HepG2 (cell line): ENCODE measurements at regions not wholly inside any gene's neighbourhood (a gene's known extent, or its start where the extent isn't known, plus 50 kb on each side); places are given as distances from the start of the nearest gene placed in this dataset.

Source experiments
- AGO1 ChIP-seq: fragments of 200-400 bp; formaldehyde crosslinking; IDR thresholded peaks from 2 replicates; pipeline ENCODE4 v1.6.1; 2017; ENCODE audit warnings: mild to moderate bottlenecking, low read depth, low read length, moderate library complexity; ENCODE audit not compliant: poor library complexity, severe bottlenecking
- HDAC1 ChIP-seq: sonication (generic); formaldehyde crosslinking; IDR thresholded peaks from 2 replicates; pipeline ENCODE4 v1.5.1; 2020; ENCODE audit warnings: mild to moderate bottlenecking, missing genetic modification reagents
- HNRNPL ChIP-seq: fragments of 200-400 bp; formaldehyde crosslinking; IDR thresholded peaks from 2 replicates; pipeline ENCODE4 v1.6.1; 2017; ENCODE audit warnings: mild to moderate bottlenecking, low read depth, low read length
- HNRNPLL ChIP-seq: fragments of 200-400 bp; formaldehyde crosslinking; IDR thresholded peaks from 2 replicates; pipeline ENCODE4 v1.6.1; 2017; ENCODE audit warnings: mild to moderate bottlenecking, low read depth, low read length; ENCODE audit not compliant: poor library complexity, severe bottlenecking
- MAZ ChIP-seq, 2 experiments: sonication (generic) in 1 of 2; formaldehyde crosslinking in 1 of 2; IDR thresholded peaks; 2 replicates each; pipeline versions ENCODE4 v1.5.0 to v1.6.1; 2012 to 2020; ENCODE audit warnings: low read depth in 2 of 2, mild to moderate bottlenecking in 2 of 2, borderline replicate concordance in 1 of 2, improper control_type of control experiment in 1 of 2, low read length in 1 of 2, missing genetic modification reagents in 1 of 2, moderate library complexity in 1 of 2
- MTA1 ChIP-seq: sonication (generic); formaldehyde crosslinking; IDR thresholded peaks from 2 replicates; pipeline ENCODE4 v1.4.0; 2020; ENCODE audit warnings: missing genetic modification reagents, mild to moderate bottlenecking, borderline replicate concordance
- NR2F1 ChIP-seq, 2 experiments: fragments of 450-650 bp in 1 of 2; formaldehyde crosslinking in 1 of 2; IDR thresholded peaks; 2 replicates each; pipeline versions ENCODE4 v1.5.0 to v1.6.1; 2016 to 2020; ENCODE audit warnings: mild to moderate bottlenecking in 1 of 2, missing compliant biosample characterization in 1 of 2, missing genetic modification reagents in 1 of 2, moderate library complexity in 1 of 2
- ZMYM4 ChIP-seq: sonication (generic); formaldehyde crosslinking; IDR thresholded peaks from 2 replicates; pipeline ENCODE4 v1.8.1; 2023; ENCODE audit warnings: mild to moderate bottlenecking, missing genetic modification reagents
- ZNF318 ChIP-seq: sonication (generic); formaldehyde crosslinking; IDR thresholded peaks from 2 replicates; pipeline ENCODE4 v1.4.0; 2020; ENCODE audit warnings: mild to moderate bottlenecking, missing genetic modification reagents
- ZNF350 ChIP-seq: sonication (generic); formaldehyde crosslinking; IDR thresholded peaks from 2 replicates; pipeline ENCODE4 v1.4.0; 2020; ENCODE audit warnings: mild to moderate bottlenecking, low read depth, missing genetic modification reagents, borderline replicate concordance
- ZNF432 ChIP-seq: sonication (generic); formaldehyde crosslinking; IDR thresholded peaks from 2 replicates; pipeline ENCODE4 v1.5.0; 2020; ENCODE audit warnings: missing genetic modification reagents, mild to moderate bottlenecking, borderline replicate concordance
- ZNF746 ChIP-seq: sonication (generic); formaldehyde crosslinking; IDR thresholded peaks from 2 replicates; pipeline ENCODE4 v1.8.0; 2022; ENCODE audit warnings: mild to moderate bottlenecking, missing genetic modification reagents
- ZNF879 ChIP-seq: sonication (generic); formaldehyde crosslinking; IDR thresholded peaks from 2 replicates; pipeline ENCODE4 v1.8.1; 2023; ENCODE audit warnings: missing genetic modification reagents
- ZSCAN31 ChIP-seq: sonication (generic); formaldehyde crosslinking; IDR thresholded peaks from 2 replicates; pipeline ENCODE4 v1.5.0; 2020; ENCODE audit warnings: low read depth, mild to moderate bottlenecking, missing genetic modification reagents
- TF ChIP-seq, protein P1 (sequence below): fragments of 450-650 bp; IDR thresholded peaks from 2 replicates; pipeline ENCODE4 v1.6.1; 2017; ENCODE audit warnings: mild to moderate bottlenecking

DNA sequence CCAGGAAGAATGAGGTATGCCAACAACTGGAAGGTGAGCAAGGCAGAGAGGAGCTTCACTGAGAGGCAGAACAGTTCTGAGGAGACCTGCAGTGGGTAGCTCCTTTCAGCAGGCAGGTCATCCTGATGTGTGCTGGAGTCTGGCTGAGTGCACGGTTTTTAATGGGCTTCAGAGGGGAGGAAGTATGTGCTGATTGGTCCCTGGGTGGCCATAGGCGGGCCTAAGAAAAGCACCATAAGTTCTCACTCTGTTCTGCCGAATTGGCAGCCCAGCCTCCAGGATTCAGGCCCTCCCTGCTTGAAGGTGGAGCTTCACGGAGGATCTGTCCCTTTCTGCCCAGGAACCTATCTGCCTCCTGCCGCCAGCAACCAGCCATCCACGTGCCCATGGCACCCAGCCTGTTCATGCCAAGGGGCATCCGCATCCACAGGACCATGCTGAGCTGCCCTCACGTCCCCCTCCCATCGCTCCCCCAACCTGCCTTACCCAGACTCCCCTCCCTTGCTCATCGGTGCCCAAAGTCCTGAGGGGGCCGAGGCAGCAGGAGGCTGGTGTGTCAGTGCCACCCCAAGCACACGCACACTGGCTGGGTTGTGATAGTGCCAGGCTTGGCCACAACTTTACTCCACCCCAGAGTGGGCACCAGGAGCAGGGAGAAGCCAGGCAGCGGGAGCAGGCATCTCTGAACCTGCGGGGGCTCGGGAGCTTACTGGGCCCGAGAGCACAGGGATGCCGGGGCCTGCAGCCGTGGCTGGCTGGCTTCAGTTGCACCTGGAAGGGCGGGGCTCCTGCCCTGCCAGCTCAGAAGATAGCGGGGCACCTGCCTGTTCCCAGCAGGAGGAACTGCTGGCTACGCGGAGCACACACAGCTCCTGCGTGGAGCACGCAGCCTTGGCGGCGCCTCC lies 608.4 kb upstream of the FOXG1 start (continued):
- no peak for TF ChIP-seq ZNF318 (CRISPR knock-in tag)
- no peak for TF ChIP-seq ZNF350 (CRISPR knock-in tag)
- TF ChIP-seq, protein P1, sequence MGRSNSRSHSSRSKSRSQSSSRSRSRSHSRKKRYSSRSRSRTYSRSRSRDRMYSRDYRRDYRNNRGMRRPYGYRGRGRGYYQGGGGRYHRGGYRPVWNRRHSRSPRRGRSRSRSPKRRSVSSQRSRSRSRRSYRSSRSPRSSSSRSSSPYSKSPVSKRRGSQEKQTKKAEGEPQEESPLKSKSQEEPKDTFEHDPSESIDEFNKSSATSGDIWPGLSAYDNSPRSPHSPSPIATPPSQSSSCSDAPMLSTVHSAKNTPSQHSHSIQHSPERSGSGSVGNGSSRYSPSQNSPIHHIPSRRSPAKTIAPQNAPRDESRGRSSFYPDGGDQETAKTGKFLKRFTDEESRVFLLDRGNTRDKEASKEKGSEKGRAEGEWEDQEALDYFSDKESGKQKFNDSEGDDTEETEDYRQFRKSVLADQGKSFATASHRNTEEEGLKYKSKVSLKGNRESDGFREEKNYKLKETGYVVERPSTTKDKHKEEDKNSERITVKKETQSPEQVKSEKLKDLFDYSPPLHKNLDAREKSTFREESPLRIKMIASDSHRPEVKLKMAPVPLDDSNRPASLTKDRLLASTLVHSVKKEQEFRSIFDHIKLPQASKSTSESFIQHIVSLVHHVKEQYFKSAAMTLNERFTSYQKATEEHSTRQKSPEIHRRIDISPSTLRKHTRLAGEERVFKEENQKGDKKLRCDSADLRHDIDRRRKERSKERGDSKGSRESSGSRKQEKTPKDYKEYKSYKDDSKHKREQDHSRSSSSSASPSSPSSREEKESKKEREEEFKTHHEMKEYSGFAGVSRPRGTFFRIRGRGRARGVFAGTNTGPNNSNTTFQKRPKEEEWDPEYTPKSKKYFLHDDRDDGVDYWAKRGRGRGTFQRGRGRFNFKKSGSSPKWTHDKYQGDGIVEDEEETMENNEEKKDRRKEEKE, result no peak
- peak; percentile 80 for TF ChIP-seq HNRNPL
- 0 out of 2 replicates have a peak, but pooled peaks have one; percentile 35 for TF ChIP-seq ZNF879 (CRISPR knock-in tag)
- TF ChIP-seq ZNF746 (CRISPR knock-in tag), result no peak
- peak; percentile 33 for TF ChIP-seq HNRNPLL
- TF ChIP-seq ZSCAN31, result peak; percentile 30; the same call in 1 of the 2 replicates
- TF ChIP-seq ZNF432 (CRISPR knock-in tag), result 0 out of 2 replicates have a peak, but pooled peaks have one; percentile 35
- TF ChIP-seq MTA1 (CRISPR knock-in tag), result peak; percentile 68; the same call in 1 of the 2 replicates
- 0 out of 2 replicates have a peak, but pooled peaks have one; percentile 28 for TF ChIP-seq HDAC1
- TF ChIP-seq NR2F1 (CRISPR knock-in tag; IDR thresholded peaks at IDR 0.05), result no peak
- 0 out of 2 replicates have a peak, but pooled peaks have one; percentile 16 for TF ChIP-seq ZMYM4 (CRISPR knock-in tag)
- TF ChIP-seq AGO1, result peak; percentile 56
- TF ChIP-seq MAZ (IDR thresholded peaks at IDR 0.05; ENCODE audit: borderline replicate concordance, low read depth, low read length), result no peak
- TF ChIP-seq MAZ (CRISPR knock-in tag; IDR thresholded peaks at IDR 0.05; ENCODE audit: low read depth), result 0 out of 2 replicates have a peak, but pooled peaks have one; percentile 34
